Panc1 (cell line): ENCODE measurements at regions not wholly inside any gene's neighbourhood (a gene's known extent, or its start where the extent isn't known, plus 50 kb on each side); places are given as distances from the start of the nearest gene placed in this dataset.

ENCODE experiments used
- CTCF ChIP-seq: fragments of 450-650 bp; IDR thresholded peaks from 2 replicates; pipeline ENCODE4 v1.5.1; 2017; ENCODE audit warnings: mild to moderate bottlenecking
- POLR2AphosphoS5 ChIP-seq: IDR thresholded peaks from 2 replicates; pipeline ENCODE4 v1.6.1; 2012; ENCODE audit warnings: mild to moderate bottlenecking, low read depth, low read length, moderate library complexity
- REST ChIP-seq, 2 experiments: IDR thresholded peaks; 2 replicates each; pipeline ENCODE4 v1.6.1; 2011 to 2012; ENCODE audit warnings: low read depth in 2 of 2, control low read depth in 1 of 2, low read length in 1 of 2, mild to moderate bottlenecking in 1 of 2, moderate library complexity in 1 of 2; ENCODE audit not compliant: insufficient read depth in 1 of 2
- SIN3A ChIP-seq: IDR thresholded peaks from 2 replicates; pipeline ENCODE4 v1.6.1; 2012; ENCODE audit warnings: low read depth, mild to moderate bottlenecking, low read length, moderate library complexity, borderline replicate concordance; ENCODE audit not compliant: insufficient read depth
- TCF7L2 ChIP-seq: IDR thresholded peaks from 2 replicates; pipeline ENCODE4 v1.6.1; 2011; ENCODE audit warnings: mild to moderate bottlenecking, low read depth, low read length, inconsistent platforms

- no peak for TF ChIP-seq POLR2AphosphoS5
- no peak for TF ChIP-seq CTCF
- TF ChIP-seq REST (IDR thresholded peaks at IDR 0.05; ENCODE audit: insufficient read depth in 1 of 2, low read depth in 2 of 2, low read length in 1 of 2) = no peak
- no peak for TF ChIP-seq SIN3A
- TF ChIP-seq TCF7L2 = no peak
Observed at GRCh38 chr1:96096613-96097321, 624.8 kb upstream of the PTBP2 start.
